Spleen (tissue), 7 donors: ENCODE measurements at regions not wholly inside any gene's neighbourhood (a gene's known extent, or its start where the extent isn't known, plus 50 kb on each side); places are given as distances from the start of the nearest gene placed in this dataset.

Experiments
- POLR2A ChIP-seq, 3 donors: fragments of 450-650 bp; IDR thresholded peaks; one replicate each; pipeline ENCODE4 v1.5.1; 2017; ENCODE audit warnings: antibody characterized with exemption in 3 of 3, mild to moderate bottlenecking in 1 of 3
- POLR2AphosphoS5 ChIP-seq, 3 donors: sonication (generic); formaldehyde crosslinking; IDR thresholded peaks; one replicate each; pipeline ENCODE4 v1.5.1; 2017; ENCODE audit warnings: antibody characterized with exemption in 3 of 3
- TF ChIP-seq, protein P1 (sequence below), 11 experiments: fragments of 200-600 bp in 7 of 11; fragments of 450-650 bp in 4 of 11; sonication (generic) in 4 of 11; IDR thresholded peaks in 8 of 11; conservative IDR thresholded peaks in 3 of 11; 1 replicate in 7 of 11; 2 replicates in 4 of 11; pipeline versions ENCODE4 v1.4.0 to v1.8.0; 2016 to 2021; ENCODE audit warnings: antibody characterized with exemption in 11 of 11, inconsistent platforms in 4 of 11, mild to moderate bottlenecking in 1 of 11
- donor health status: DM: no; HTN: no; CAD: no; lungs with moderate emphysema.
- donor health status: DM: no; HTN: no; CAD: no.
- donor health status: DM: no; HTN: no; CAD: no.

DNA sequence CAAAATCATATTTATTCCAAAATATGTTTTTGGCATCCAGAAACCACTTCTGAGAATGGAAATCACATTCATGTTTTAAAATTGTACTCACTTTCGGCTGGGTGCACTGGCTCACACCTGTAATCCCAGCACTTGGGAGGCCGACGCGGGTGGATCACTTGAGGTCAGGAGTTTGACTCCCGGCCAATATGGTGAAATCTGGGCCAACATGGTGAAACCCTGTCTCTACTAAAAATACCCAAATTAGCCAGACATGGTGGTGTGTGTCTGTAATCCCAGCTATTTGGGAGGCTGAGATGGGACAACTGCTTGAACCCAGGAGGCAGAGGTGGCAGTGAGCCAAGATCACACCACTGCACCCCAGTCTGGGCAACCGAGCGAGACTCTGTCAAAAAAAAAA, 580.7 kb downstream of the MAFB start:
- TF ChIP-seq, protein P1, sequence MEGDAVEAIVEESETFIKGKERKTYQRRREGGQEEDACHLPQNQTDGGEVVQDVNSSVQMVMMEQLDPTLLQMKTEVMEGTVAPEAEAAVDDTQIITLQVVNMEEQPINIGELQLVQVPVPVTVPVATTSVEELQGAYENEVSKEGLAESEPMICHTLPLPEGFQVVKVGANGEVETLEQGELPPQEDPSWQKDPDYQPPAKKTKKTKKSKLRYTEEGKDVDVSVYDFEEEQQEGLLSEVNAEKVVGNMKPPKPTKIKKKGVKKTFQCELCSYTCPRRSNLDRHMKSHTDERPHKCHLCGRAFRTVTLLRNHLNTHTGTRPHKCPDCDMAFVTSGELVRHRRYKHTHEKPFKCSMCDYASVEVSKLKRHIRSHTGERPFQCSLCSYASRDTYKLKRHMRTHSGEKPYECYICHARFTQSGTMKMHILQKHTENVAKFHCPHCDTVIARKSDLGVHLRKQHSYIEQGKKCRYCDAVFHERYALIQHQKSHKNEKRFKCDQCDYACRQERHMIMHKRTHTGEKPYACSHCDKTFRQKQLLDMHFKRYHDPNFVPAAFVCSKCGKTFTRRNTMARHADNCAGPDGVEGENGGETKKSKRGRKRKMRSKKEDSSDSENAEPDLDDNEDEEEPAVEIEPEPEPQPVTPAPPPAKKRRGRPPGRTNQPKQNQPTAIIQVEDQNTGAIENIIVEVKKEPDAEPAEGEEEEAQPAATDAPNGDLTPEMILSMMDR (IDR thresholded peaks at IDR 0.05 in 8 of 11, conservative IDR thresholded peaks at IDR 0.05 in 3 of 11): no peak
- no peak for TF ChIP-seq POLR2A (IDR thresholded peaks at IDR 0.05)
- no peak for TF ChIP-seq POLR2AphosphoS5 (IDR thresholded peaks at IDR 0.05)
